CD4-positive, alpha-beta T cell (primary cell): ENCODE measurements at regions not wholly inside any gene's neighbourhood (a gene's known extent, or its start where the extent isn't known, plus 50 kb on each side); places are given as distances from the start of the nearest gene placed in this dataset.

ENCODE experiments used
- ATAC-seq: fragments of 200-7000 bp; cut with Tn5 transposase; one replicate; pipeline ENCODE4 v1.10.0; 2022; ENCODE audit warnings: mild to moderate bottlenecking; ENCODE audit not compliant: poor library complexity
- CTCF ChIA-PET: fragments of 350-600 bp; sonication (Branson Sonifier 250); formaldehyde crosslinking; loops from one replicate; lab custom pipeline; 2021; ENCODE audit warnings: antibody characterized with exemption, inconsistent platforms; lab: Charles Lee
- POLR2A ChIA-PET: fragments of 350-600 bp; sonication (Branson Sonifier 250); formaldehyde crosslinking; loops from one replicate; lab custom pipeline; 2021; ENCODE audit warnings: antibody characterized with exemption, inconsistent platforms; lab: Charles Lee
- DNase-seq, 14 experiments: peaks; one replicate each; pipeline ENCODE4 v3.0.0-alpha.2; 2013 to 2020; ENCODE audit warnings: mixed read lengths in 2 of 14
- H3K27ac ChIP-seq, 2 donors: one replicate each; pipeline versions ENCODE4 v1.5.1 to v1.7.0; 2013; ENCODE audit warnings: low read length in 2 of 2, low read depth in 1 of 2, mild to moderate bottlenecking in 1 of 2
- H3K27me3 ChIP-seq, 2 experiments: 1 replicate in 1 of 2; 2 replicates in 1 of 2; pipeline versions ENCODE4 v1.6.1 to v1.7.0; 2013; ENCODE audit warnings: low read length in 2 of 2, control low read depth in 1 of 2, mild to moderate bottlenecking in 1 of 2, moderate library complexity in 1 of 2; ENCODE audit not compliant: insufficient read depth in 2 of 2, control insufficient read depth in 1 of 2
- H3K36me3 ChIP-seq: one replicate; pipeline ENCODE4 v1.6.1; 2013; ENCODE audit warnings: low read length, control low read depth; ENCODE audit not compliant: insufficient read depth
- H3K4me1 ChIP-seq: one replicate; pipeline ENCODE4 v1.6.1; 2013; ENCODE audit warnings: low read length, control low read depth; ENCODE audit not compliant: insufficient read depth
- H3K4me3 ChIP-seq: one replicate; pipeline ENCODE4 v1.5.1; 2013; ENCODE audit warnings: mild to moderate bottlenecking, low read length, moderate library complexity
- H3K9me3 ChIP-seq, 2 experiments: 1 replicate in 1 of 2; 2 replicates in 1 of 2; pipeline versions ENCODE4 v1.6.1 to v1.7.0; 2013; ENCODE audit warnings: low read length in 2 of 2, mild to moderate bottlenecking in 2 of 2, control low read depth in 1 of 2, moderate library complexity in 1 of 2; ENCODE audit not compliant: control insufficient read depth in 1 of 2, insufficient read depth in 1 of 2
- H3K27ac Mint-ChIP-seq: one replicate; pipeline ENCODE4 v1.8.0; 2020; ENCODE audit warnings: mixed read lengths
- H3K27me3 Mint-ChIP-seq: one replicate; pipeline ENCODE4 v1.8.0; 2021; ENCODE audit warnings: mixed read lengths
- H3K36me3 Mint-ChIP-seq: one replicate; pipeline ENCODE4 v1.8.0; 2021; ENCODE audit warnings: low read depth, mixed read lengths
- H3K4me1 Mint-ChIP-seq: one replicate; pipeline ENCODE4 v1.8.0; 2021; ENCODE audit warnings: low read depth, mixed read lengths
- H3K4me3 Mint-ChIP-seq: one replicate; pipeline ENCODE4 v1.8.0; 2020; ENCODE audit warnings: mild to moderate bottlenecking, mixed read lengths
- H3K9me3 Mint-ChIP-seq: one replicate; pipeline ENCODE4 v1.8.0; 2020; ENCODE audit warnings: mixed read lengths
- CTCF ChIP-seq: fragments of 200-600 bp; IDR thresholded peaks from one replicate; pipeline ENCODE4 v1.8.0; 2022; ENCODE audit warnings: antibody characterized with exemption, mild to moderate bottlenecking
- intact Hi-C, 2 experiments: fragments of 100-400 bp; cut with DNase I in 1 of 2; cut with micrococcal nuclease in 1 of 2; formaldehyde crosslinking; loops; one replicate each; pipeline versions ENCODE4 v1.15.1 to v1.9.0; 2023 to 2025; cut with DNase I, micrococcal nuclease

GRCh38 chr18:67318651-67319050 is 197.9 kb downstream of the DSEL start:
- Histone ChIP-seq H3K36me3 (no peaks in the 10 kb centered on the region), H3K4me3 (no peak overlapping the region), H3K27ac (no peak overlapping the region), H3K27me3 (no peaks in the 10 kb centered on the region), H3K9me3 (no peaks in the 10 kb centered on the region), H3K4me1 (no peaks in the 10 kb centered on the region)
- H3K9me3 Mint-ChIP-seq, result no peaks in the 10 kb centered on the region
- no peak overlapping the region for H3K4me3 Mint-ChIP-seq
- no peaks in the 10 kb centered on the region for H3K4me1 Mint-ChIP-seq
- ChIA-PET POLR2A (no interaction called here), CTCF (no interaction called here)
- ATAC-seq (no peak), DNase-seq (no peak)
- intact Hi-C loops, result no loop called here
- H3K36me3 Mint-ChIP-seq, result no peaks in the 10 kb centered on the region
- H3K27me3 Mint-ChIP-seq, result no peaks in the 10 kb centered on the region
- H3K27ac Mint-ChIP-seq, result no peak overlapping the region
- no peak for TF ChIP-seq CTCF

GRCh38 chr18:67310826-67311225 is 205.7 kb downstream of the DSEL start:
- Histone ChIP-seq H3K27ac (no peak overlapping the region), H3K36me3 (no peaks in the 10 kb centered on the region), H3K27me3 (no peaks in the 10 kb centered on the region), H3K9me3 (no peaks in the 10 kb centered on the region), H3K4me3 (no peak overlapping the region), H3K4me1 (no peaks in the 10 kb centered on the region)
- ATAC-seq (no peak), DNase-seq (no peak)
- Mint-ChIP-seq H3K27me3 (no peaks in the 10 kb centered on the region), H3K36me3 (no peaks in the 10 kb centered on the region), H3K4me3 (no peak overlapping the region), H3K9me3 (no peaks in the 10 kb centered on the region), H3K4me1 (no peaks in the 10 kb centered on the region), H3K27ac (no peak overlapping the region)
- TF ChIP-seq CTCF, result no peak
- intact Hi-C loops, result no loop called here
- POLR2A ChIA-PET, result no interaction called here
- CTCF ChIA-PET, result no interaction called here

GRCh38 chr18:67308819-67309218 is 207.7 kb downstream of the DSEL start:
- H3K4me1 ChIP-seq, result no peaks in the 10 kb centered on the region
- Mint-ChIP-seq H3K9me3 (no peaks in the 10 kb centered on the region), H3K4me3 (no peak overlapping the region), H3K36me3 (no peaks in the 10 kb centered on the region), H3K27me3 (no peaks in the 10 kb centered on the region), H3K27ac (no peak overlapping the region), H3K4me1 (peaks cover 5% of the 10 kb centered on the region)
- H3K36me3 ChIP-seq, result no peaks in the 10 kb centered on the region
- intact Hi-C loops, result no loop called here
- ATAC-seq (no peak), DNase-seq (no peak)
- no peak for TF ChIP-seq CTCF
- no peak overlapping the region for H3K4me3 ChIP-seq
- no peaks in the 10 kb centered on the region for H3K27me3 ChIP-seq
- H3K27ac ChIP-seq, result no peak overlapping the region
- ChIA-PET CTCF (no interaction called here), POLR2A (no interaction called here)
- no peaks in the 10 kb centered on the region for H3K9me3 ChIP-seq
